GM23248 (cell line): ENCODE measurements at regions not wholly inside any gene's neighbourhood (a gene's known extent, or its start where the extent isn't known, plus 50 kb on each side); places are given as distances from the start of the nearest gene placed in this dataset.
"Not testable (repeated sequence)": the region's sequence is repeated elsewhere in the genome, so short reads cannot be mapped to it uniquely, and the experiment has no call there.

Experiments
- DNase-seq: peaks from one replicate; pipeline ENCODE4 v3.0.0-alpha.2; 2015
- H2AFZ ChIP-seq: fragments of 200-600 bp; sonication (generic); 2 replicates; pipeline ENCODE4 v1.6.1; 2016; ENCODE audit warnings: antibody characterized with exemption
- H3F3A ChIP-seq: fragments of 200-600 bp; sonication (generic); 2 replicates; pipeline ENCODE4 v1.6.1; 2016; ENCODE audit warnings: mild to moderate bottlenecking, antibody characterized with exemption, mixed run types; ENCODE audit not compliant: insufficient read depth
- H3K27ac ChIP-seq: fragments of 200-600 bp; sonication (generic); 2 replicates; pipeline ENCODE4 v1.5.1; 2016; ENCODE audit warnings: mild to moderate bottlenecking
- H3K27me3 ChIP-seq: fragments of 200-600 bp; sonication (generic); replicated peaks from 2 replicates; pipeline ENCODE4 v1.6.1; 2016; ENCODE audit warnings: mild to moderate bottlenecking; ENCODE audit not compliant: insufficient read depth
- H3K36me3 ChIP-seq: fragments of 200-600 bp; sonication (generic); 2 replicates; pipeline ENCODE4 v1.6.1; 2016; ENCODE audit warnings: low read depth, mild to moderate bottlenecking
- H3K4me1 ChIP-seq: fragments of 200-600 bp; sonication (generic); 2 replicates; pipeline ENCODE4 v1.6.1; 2016; ENCODE audit warnings: mild to moderate bottlenecking; ENCODE audit not compliant: insufficient read depth
- H3K4me2 ChIP-seq: fragments of 200-600 bp; sonication (generic); one replicate; pipeline ENCODE4 v1.6.1; 2016; ENCODE audit warnings: mild to moderate bottlenecking; ENCODE audit not compliant: unreplicated experiment
- H3K4me3 ChIP-seq: fragments of 200-600 bp; sonication (generic); 2 replicates; pipeline ENCODE4 v1.5.1; 2016; ENCODE audit warnings: mild to moderate bottlenecking
- H3K79me2 ChIP-seq: fragments of 200-600 bp; sonication (generic); 2 replicates; pipeline ENCODE4 v1.6.1; 2016; ENCODE audit warnings: mild to moderate bottlenecking; ENCODE audit not compliant: insufficient read depth
- H3K9ac ChIP-seq: fragments of 200-600 bp; sonication (generic); 2 replicates; pipeline ENCODE4 v1.6.1; 2016; ENCODE audit warnings: mild to moderate bottlenecking
- H3K9me2 ChIP-seq: fragments of 200-600 bp; sonication (generic); 2 replicates; pipeline ENCODE4 v1.6.1; 2016; ENCODE audit warnings: mixed run types, mild to moderate bottlenecking, moderate library complexity; ENCODE audit not compliant: insufficient read depth
- H3K9me3 ChIP-seq: fragments of 200-600 bp; sonication (generic); one replicate; pipeline ENCODE4 v1.6.1; 2017; ENCODE audit warnings: low read depth
- H4K20me1 ChIP-seq: fragments of 200-600 bp; sonication (generic); 2 replicates; pipeline ENCODE4 v1.6.0; 2016; ENCODE audit not compliant: insufficient read depth
- WGBS, 2 experiments: methylation state at CpG; one replicate each; pipeline ENCODE4 v1.1.6; 2015 to 2017; ENCODE audit warnings: low lambda C conversion rate in 2 of 2, low coverage in 1 of 2; ENCODE audit errors: missing lambda C conversion rate in 2 of 2; 5-methylcytosine and 5-hydroxymethylcytosine counted together
- in situ Hi-C: fragments of 300-500 bp; cut with MboI; formaldehyde crosslinking; loops from 2 replicates; pipeline ENCODE4 v1.15.0; 2020

- H3F3A ChIP-seq, H3K36me3 ChIP-seq, in situ Hi-C loops, H3K27me3 ChIP-seq, H4K20me1 ChIP-seq, H3K9me2 ChIP-seq, H3K4me3 ChIP-seq, H3K79me2 ChIP-seq, H3K9ac ChIP-seq, H3K4me1 ChIP-seq, H3K4me2 ChIP-seq, H3K27ac ChIP-seq, DNase-seq, H3K9me3 ChIP-seq, H2AFZ ChIP-seq: not testable (repeated sequence)
Measured at GRCh38 chr16:90220315-90220714, 143.2 kb upstream of the PRDM7 start.

- H3K36me3 ChIP-seq, DNase-seq, H4K20me1 ChIP-seq, H3K79me2 ChIP-seq, in situ Hi-C loops, H3F3A ChIP-seq, H3K27me3 ChIP-seq, H3K9ac ChIP-seq, H3K4me2 ChIP-seq, H2AFZ ChIP-seq, H3K9me3 ChIP-seq, H3K4me1 ChIP-seq, H3K9me2 ChIP-seq, H3K27ac ChIP-seq, H3K4me3 ChIP-seq: not testable (repeated sequence)
- 75 to 96% methylated on average over 5 to 6 of the region's 11 CpGs for WGBS, 2 experiments
Measured at GRCh38 chr16:90175610-90176009, 98.5 kb upstream of the PRDM7 start.

- H3K27me3 ChIP-seq, H3K9me2 ChIP-seq, H3K4me3 ChIP-seq, in situ Hi-C loops, H3K9me3 ChIP-seq, DNase-seq, H3K4me1 ChIP-seq, H2AFZ ChIP-seq, H4K20me1 ChIP-seq, H3K9ac ChIP-seq, H3K27ac ChIP-seq, H3K36me3 ChIP-seq, H3K79me2 ChIP-seq, H3F3A ChIP-seq, H3K4me2 ChIP-seq: not testable (repeated sequence)
- WGBS, 2 experiments, result 96% methylated on average over 14 to 17 of the region's 21 CpGs
Measured at GRCh38 chr16:90171626-90172025, 94.5 kb upstream of the PRDM7 start.

GRCh38 chr16:90169127-90169655, 92.1 kb upstream of the PRDM7 start:
- H2AFZ ChIP-seq, in situ Hi-C loops: not testable (repeated sequence)
- WGBS, 2 experiments, result 92% methylated on average over 18 of the region's 29 CpGs; no CpG with 5 or more reads in 1 of the 2 experiments

GRCh38 chr16:90168349-90169126, 91.4 kb upstream of the PRDM7 start:
- H3K9ac ChIP-seq, H4K20me1 ChIP-seq, H2AFZ ChIP-seq, H3K79me2 ChIP-seq, H3K9me2 ChIP-seq, H3K27me3 ChIP-seq, H3K9me3 ChIP-seq, H3K4me1 ChIP-seq, H3F3A ChIP-seq, in situ Hi-C loops, H3K4me3 ChIP-seq, H3K36me3 ChIP-seq, H3K4me2 ChIP-seq, DNase-seq, H3K27ac ChIP-seq: not testable (repeated sequence)
- 87 to 94% methylated on average over 9 to 30 of the region's 38 CpGs for WGBS, 2 experiments

More at GRCh38 chr16:90169127-90169655, 92.1 kb upstream of the PRDM7 start:
- not testable (repeated sequence) for H3K4me2 ChIP-seq, H3K9ac ChIP-seq, H4K20me1 ChIP-seq, H3K4me3 ChIP-seq, H3K36me3 ChIP-seq, DNase-seq, H3K79me2 ChIP-seq, H3K9me2 ChIP-seq, H3K27ac ChIP-seq, H3K4me1 ChIP-seq, H3F3A ChIP-seq, H3K9me3 ChIP-seq, H3K27me3 ChIP-seq

GRCh38 chr16:90167734-90168133, 90.6 kb upstream of the PRDM7 start:
- H3K9me3 ChIP-seq, H3K4me3 ChIP-seq, H3K4me2 ChIP-seq, H3K27ac ChIP-seq, H3K27me3 ChIP-seq, H3K36me3 ChIP-seq, H4K20me1 ChIP-seq, H3K4me1 ChIP-seq, H3K9ac ChIP-seq, DNase-seq, H3F3A ChIP-seq, H3K79me2 ChIP-seq, H3K9me2 ChIP-seq, H2AFZ ChIP-seq, in situ Hi-C loops: not testable (repeated sequence)
- WGBS, 2 experiments, result 98% methylated on average over 6 to 15 of the region's 19 CpGs

- H3F3A ChIP-seq, H3K4me2 ChIP-seq, H3K9me3 ChIP-seq, H3K4me3 ChIP-seq, H3K79me2 ChIP-seq, H2AFZ ChIP-seq, H3K27ac ChIP-seq, H3K9ac ChIP-seq, H4K20me1 ChIP-seq, H3K27me3 ChIP-seq, H3K9me2 ChIP-seq, in situ Hi-C loops, H3K36me3 ChIP-seq, DNase-seq, H3K4me1 ChIP-seq: not testable (repeated sequence)
- 76 to 86% methylated on average over 6 to 11 of the region's 12 CpGs for WGBS, 2 experiments
Measured at GRCh38 chr16:90166679-90167556, 89.8 kb upstream of the PRDM7 start.
